ENCODE measurements at regions not wholly inside any gene's neighbourhood (a gene's known extent, or its start where the extent isn't known, plus 50 kb on each side); places are given as distances from the start of the nearest gene placed in this dataset.

DNA sequence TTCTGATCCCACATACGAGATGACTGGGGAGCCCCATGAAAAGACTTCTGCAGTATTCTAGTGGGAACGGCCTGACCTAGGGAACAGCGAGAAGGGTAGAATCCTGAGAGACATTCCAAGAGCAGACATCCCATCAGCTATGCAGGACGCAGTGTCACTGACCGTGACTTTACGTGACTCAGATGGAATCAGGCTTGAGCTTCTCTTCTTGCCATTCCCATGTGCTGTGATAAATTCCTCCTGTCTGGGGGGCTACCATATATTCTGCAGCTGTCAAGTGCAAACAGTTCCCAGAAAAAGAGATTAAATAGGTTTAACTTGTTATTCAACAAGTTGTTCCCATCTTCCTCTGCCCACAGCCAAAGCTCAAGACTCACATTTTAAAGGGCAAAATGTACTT lies 73.1 kb upstream of the PDE1C start:
- DNase-seq (ENCODE audit: low spot score): no peak

GRCh38 chr7:32142649-32143048 lies 72.4 kb upstream of the PDE1C start:
- DNase-seq (ENCODE audit: low spot score): no peak

DNA sequence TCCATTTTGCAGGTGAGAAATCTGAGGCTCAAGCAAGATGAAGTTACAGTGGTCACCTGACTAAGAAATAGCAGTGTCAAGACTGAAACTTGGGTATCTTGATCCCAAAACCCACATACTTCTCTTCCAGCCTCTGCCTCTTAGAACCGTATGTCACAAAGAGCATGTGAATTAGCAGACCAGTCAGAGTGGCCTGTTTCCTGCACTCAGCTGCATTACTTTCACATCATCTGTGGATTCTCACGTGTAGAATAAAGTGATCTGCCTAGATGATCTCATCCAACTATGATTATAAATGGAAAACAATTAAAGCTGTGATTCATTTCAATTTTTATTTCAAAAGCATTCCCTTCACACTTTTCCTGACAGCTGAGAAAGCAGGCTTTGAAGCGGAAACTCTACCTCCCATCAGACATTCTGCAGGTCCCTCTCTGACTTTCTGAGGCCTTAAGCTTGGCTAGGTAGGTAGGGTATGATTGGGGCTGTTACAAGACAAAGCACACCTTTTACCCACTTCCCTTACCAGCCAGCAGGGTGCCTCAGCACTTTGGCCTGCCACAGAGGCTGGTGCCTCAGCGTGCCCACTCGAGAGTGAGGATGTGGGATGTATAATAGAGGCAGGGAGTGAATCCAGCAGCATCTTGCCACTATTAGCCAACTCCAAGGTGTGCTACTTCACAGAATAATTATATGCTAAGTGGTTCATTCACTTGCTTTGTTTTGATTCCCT lies 70.2 kb upstream of the PDE1C start:
- no peak for DNase-seq (ENCODE audit: low spot score)

DNA sequence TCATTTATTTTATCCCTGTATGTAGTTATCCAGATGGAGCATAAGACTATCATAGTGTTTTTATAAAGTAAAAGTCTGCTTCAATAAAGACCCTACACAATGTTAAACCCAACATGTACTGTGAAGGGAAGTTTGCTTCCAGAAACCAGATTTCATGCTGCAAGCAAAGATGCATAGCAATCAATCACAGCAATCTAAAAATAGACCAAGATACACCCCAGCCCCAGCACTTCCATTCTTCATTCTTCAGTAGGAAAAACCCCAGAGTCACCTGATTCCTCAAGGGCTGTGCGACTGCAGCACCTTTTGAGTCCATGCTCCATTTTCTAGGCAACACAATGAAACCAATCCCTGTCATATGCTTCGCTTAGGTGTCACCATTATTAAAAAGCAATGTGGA lies 66.9 kb upstream of the PDE1C start:
- DNase-seq (ENCODE audit: low spot score): no peak

DNA sequence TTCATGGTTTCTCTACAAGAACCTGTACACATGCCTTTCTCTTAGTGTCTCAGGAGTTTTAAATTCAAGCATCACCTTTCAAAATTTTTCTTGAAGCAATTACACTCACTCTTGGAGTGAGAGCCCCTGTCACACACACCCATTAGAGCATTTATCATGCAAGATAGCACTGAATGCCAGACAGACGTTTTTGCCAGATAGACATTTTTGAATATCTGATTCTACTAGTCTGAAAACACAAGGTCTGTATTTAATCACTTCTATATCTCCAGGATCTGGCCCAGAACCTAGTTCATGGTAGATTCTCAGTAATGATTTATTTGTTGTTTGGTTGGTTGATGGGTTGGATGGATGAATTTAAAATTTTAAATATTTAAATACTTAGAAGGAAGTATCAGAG lies 60.9 kb upstream of the PDE1C start:
- no peak for DNase-seq (ENCODE audit: low spot score)

DNA sequence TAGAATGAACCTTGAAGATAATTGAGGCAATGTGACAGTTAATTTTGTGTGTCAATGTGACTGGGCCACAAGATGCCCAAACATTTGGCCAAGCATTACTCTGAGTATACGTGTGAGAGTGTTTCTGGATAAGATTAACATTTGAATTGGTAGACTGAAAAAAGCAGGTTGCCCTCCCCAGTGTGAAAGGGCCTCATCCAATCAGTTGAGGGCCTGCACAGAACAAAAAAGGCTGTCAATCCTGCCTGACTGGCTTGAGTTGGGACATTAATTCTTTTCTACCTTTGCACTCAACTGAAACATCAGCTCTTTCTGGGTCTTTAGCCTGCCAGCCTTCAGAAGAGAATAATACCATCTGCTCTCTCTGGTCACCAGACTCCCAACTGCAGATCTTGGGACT lies 56.6 kb upstream of the PDE1C start:
- DNase-seq (ENCODE audit: low spot score): no peak
